ENCODE measurements at regions not wholly inside any gene's neighbourhood (a gene's known extent, or its start where the extent isn't known, plus 50 kb on each side); places are given as distances from the start of the nearest gene placed in this dataset.

GRCh38 chr2:137812517-137812916, 151.8 kb upstream of the HNMT start:
- TF ChIP-seq CTCF (IDR thresholded peaks at IDR 0.05; ENCODE audit: low read length) (no peak), EZH2 (optimal IDR thresholded peaks at IDR 0.05; ENCODE audit: low read depth, low read length) (no peak)
